Esophagus muscularis mucosa (tissue), 4 donors: ENCODE measurements at regions not wholly inside any gene's neighbourhood (a gene's known extent, or its start where the extent isn't known, plus 50 kb on each side); places are given as distances from the start of the nearest gene placed in this dataset.

ENCODE experiments used
- DNase-seq: peaks from one replicate; pipeline ENCODE4 v3.0.0-alpha.2; 2017; ENCODE audit errors: extremely low spot score
- H3K27ac ChIP-seq, 4 donors: fragments of 200-600 bp; sonication (generic); replicated peaks in 1 of 4; 1 replicate in 3 of 4; 2 replicates in 1 of 4; pipeline ENCODE4 v1.5.1; 2016 to 2019; ENCODE audit warnings: mild to moderate bottlenecking in 1 of 4
- H3K27me3 ChIP-seq, 4 donors: fragments of 200-600 bp; sonication (generic); one replicate each; pipeline versions ENCODE4 v1.5.1 to v1.6.0; 2016 to 2019
- H3K36me3 ChIP-seq, 4 donors: fragments of 200-600 bp; sonication (generic); one replicate each; pipeline ENCODE4 v1.5.1; 2016 to 2019
- H3K4me1 ChIP-seq, 4 donors: fragments of 200-600 bp; sonication (generic); one replicate each; pipeline ENCODE4 v1.5.1; 2016 to 2019
- H3K4me3 ChIP-seq, 4 donors: fragments of 200-600 bp; sonication (generic); 1 replicate in 2 of 4; 2 replicates in 2 of 4; pipeline ENCODE4 v1.5.1; 2016 to 2019; ENCODE audit warnings: mild to moderate bottlenecking in 4 of 4, moderate library complexity in 1 of 4
- H3K9me3 ChIP-seq, 4 donors: fragments of 200-600 bp; sonication (generic); 1 replicate in 3 of 4; 2 replicates in 1 of 4; pipeline ENCODE4 v1.5.1; 2016 to 2019
- EP300 ChIP-seq: sonication (generic); formaldehyde crosslinking; IDR thresholded peaks from one replicate; pipeline ENCODE4 v1.6.1; 2017; ENCODE audit warnings: antibody characterized with exemption
- POLR2A ChIP-seq: fragments of 450-650 bp; IDR thresholded peaks from one replicate; pipeline ENCODE4 v1.6.1; 2017; ENCODE audit warnings: antibody characterized with exemption, moderate library complexity, mild to moderate bottlenecking, low read depth
- POLR2AphosphoS5 ChIP-seq, 2 donors: sonication (generic); formaldehyde crosslinking; IDR thresholded peaks; one replicate each; pipeline ENCODE4 v1.6.1; 2017; ENCODE audit warnings: antibody characterized with exemption in 2 of 2
- WGBS: methylation state at CpG from one replicate; pipeline ENCODE4 v1.1.5; 2018; 5-methylcytosine and 5-hydroxymethylcytosine counted together
- intact Hi-C: fragments of 100-400 bp; cut with DNase I; formaldehyde crosslinking; loops from one replicate; pipeline ENCODE4 v1.15.1; 2023
- TF ChIP-seq, protein P1 (sequence below), 3 experiments: fragments of 200-600 bp in 2 of 3; fragments of 450-650 bp in 1 of 3; sonication (generic) in 2 of 3; IDR thresholded peaks; one replicate each; pipeline ENCODE4 v1.5.1; 2017 to 2019; ENCODE audit warnings: antibody characterized with exemption in 3 of 3, mild to moderate bottlenecking in 2 of 3, moderate library complexity in 1 of 3

DNA sequence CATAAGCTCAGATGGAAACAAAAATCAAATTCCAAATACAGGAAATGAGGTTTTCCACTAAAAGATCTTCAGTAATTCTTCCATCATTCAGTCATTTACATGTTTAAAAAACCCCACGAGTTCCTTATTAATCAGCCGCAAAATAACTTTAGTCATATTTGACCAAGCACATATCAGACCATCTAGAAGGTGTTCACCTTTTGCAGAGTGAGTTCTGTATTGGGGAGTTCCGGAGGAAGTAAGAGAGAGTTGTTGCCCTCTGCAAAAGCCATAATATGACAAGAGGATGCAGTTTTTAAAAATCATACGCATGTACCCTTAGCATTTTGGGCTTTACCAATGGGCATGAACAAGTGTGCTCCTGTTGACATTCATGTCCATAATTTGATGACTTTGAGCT is 61.6 kb downstream of the CCR1 start:
- TF ChIP-seq EP300 = no peak
- TF ChIP-seq POLR2A = no peak
- TF ChIP-seq POLR2AphosphoS5 (IDR thresholded peaks at IDR 0.05) = no peak
- TF ChIP-seq, protein P1, sequence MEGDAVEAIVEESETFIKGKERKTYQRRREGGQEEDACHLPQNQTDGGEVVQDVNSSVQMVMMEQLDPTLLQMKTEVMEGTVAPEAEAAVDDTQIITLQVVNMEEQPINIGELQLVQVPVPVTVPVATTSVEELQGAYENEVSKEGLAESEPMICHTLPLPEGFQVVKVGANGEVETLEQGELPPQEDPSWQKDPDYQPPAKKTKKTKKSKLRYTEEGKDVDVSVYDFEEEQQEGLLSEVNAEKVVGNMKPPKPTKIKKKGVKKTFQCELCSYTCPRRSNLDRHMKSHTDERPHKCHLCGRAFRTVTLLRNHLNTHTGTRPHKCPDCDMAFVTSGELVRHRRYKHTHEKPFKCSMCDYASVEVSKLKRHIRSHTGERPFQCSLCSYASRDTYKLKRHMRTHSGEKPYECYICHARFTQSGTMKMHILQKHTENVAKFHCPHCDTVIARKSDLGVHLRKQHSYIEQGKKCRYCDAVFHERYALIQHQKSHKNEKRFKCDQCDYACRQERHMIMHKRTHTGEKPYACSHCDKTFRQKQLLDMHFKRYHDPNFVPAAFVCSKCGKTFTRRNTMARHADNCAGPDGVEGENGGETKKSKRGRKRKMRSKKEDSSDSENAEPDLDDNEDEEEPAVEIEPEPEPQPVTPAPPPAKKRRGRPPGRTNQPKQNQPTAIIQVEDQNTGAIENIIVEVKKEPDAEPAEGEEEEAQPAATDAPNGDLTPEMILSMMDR (IDR thresholded peaks at IDR 0.05) = no peak
- no peak for DNase-seq

DNA sequence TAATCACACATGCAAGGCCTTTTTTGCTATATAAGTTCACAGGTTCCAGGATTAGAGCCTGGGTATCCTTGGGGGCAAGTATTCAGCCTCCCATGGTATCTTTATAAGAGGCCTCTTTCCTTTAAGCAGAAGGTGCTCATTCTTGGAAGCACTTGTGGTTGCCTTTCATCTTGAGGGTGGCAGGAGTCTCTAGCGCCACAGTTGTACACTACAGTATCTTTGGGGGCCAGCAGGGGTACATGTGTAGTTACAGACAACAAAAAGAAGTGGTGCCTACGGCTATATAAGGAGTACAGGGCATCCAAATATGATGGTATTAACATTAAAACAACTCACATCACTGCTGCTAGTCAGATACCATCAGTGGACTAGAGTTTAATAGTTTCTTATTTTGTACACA is 62.1 kb downstream of the CCR1 start:
- Histone ChIP-seq H3K9me3 (no peaks in the 10 kb centered on the region), H3K4me3 (no peak overlapping the region), H3K27me3 (no peaks in the 10 kb centered on the region), H3K4me1 (peaks cover 0 to 9% (median 0%) of the 10 kb centered on the region in 4 donors), H3K27ac (no peak overlapping the region), H3K36me3 (no peaks in the 10 kb centered on the region)
- TF ChIP-seq POLR2A = no peak
- TF ChIP-seq POLR2AphosphoS5 (IDR thresholded peaks at IDR 0.05) = no peak
- TF ChIP-seq, protein P1 (IDR thresholded peaks at IDR 0.05) = no peak
- no peak for TF ChIP-seq EP300
- no peak for DNase-seq
- intact Hi-C loops = no loop called here
- 75% methylated on average over 1 of the region's 2 CpGs for WGBS

More for the DNA sequence above, 61.6 kb downstream of the CCR1 start:
- no peak overlapping the region for H3K4me3 ChIP-seq
- H3K9me3 ChIP-seq = no peaks in the 10 kb centered on the region
- H3K27ac ChIP-seq = no peak overlapping the region
- intact Hi-C loops = no loop called here
- no peaks in the 10 kb centered on the region for H3K36me3 ChIP-seq
- peaks cover 0 to 9% (median 0%) of the 10 kb centered on the region in 4 donors for H3K4me1 ChIP-seq
- H3K27me3 ChIP-seq = no peaks in the 10 kb centered on the region
- WGBS = 87% methylated on average over 4 of the region's 4 CpGs

DNA sequence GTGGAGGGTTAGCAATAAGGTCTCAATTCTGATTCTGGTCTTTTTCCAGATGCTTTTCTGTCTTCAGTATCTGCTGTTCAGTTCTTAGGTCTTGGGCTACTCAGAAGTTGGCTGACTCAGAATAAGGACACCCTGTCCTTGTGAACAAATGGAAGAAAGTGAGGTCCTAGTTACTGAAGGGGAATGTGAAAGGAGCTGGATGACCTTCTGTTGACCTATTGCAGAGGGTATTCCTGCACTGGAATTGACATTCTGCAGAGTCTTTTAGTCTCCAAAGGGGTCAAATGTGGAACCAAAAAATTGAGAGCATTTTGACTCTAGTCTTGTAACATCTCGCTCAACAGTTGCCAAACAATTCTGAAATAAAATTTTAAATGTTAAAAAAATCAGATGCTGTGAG is 63.0 kb downstream of the CCR1 start:
- no peak for DNase-seq
- no peaks in the 10 kb centered on the region for H3K9me3 ChIP-seq
- H3K4me1 ChIP-seq = peaks cover 0 to 9% (median 0%) of the 10 kb centered on the region in 4 donors
- intact Hi-C loops = no loop called here
- no peak for TF ChIP-seq EP300
- WGBS = 92% methylated on average over 1 of the region's 1 CpG
- no peaks in the 10 kb centered on the region for H3K36me3 ChIP-seq
- H3K27me3 ChIP-seq = no peaks in the 10 kb centered on the region
- H3K4me3 ChIP-seq = no peak overlapping the region
- no peak overlapping the region for H3K27ac ChIP-seq

DNA sequence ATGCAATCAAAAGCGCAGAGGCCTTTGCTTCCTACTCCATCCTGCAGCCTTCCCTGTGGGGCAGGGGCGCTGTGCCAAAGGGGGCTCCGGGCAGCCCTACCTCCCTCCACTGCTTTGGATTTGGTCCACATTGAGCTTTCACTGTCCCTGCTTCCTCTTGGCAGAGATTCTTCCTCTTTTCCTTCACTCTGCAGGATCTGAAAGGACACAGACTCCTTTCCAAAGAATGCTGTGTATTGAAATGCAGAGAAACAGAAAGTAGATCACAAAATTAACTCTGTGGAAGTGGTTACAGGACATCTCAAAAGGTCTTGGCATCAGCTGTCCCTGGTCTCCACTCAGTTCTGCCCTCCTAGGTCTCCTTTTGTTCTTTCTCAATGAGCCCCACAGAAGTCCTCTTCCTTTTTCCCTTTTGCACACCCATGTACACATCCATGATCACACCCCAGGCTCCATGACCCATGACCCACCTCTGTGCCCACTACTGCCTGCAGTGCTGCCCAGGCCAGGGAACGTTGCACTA is 64.1 kb downstream of the CCR1 start:
- 51% methylated on average over 4 of the region's 4 CpGs for WGBS
- no peak for TF ChIP-seq POLR2AphosphoS5 (IDR thresholded peaks at IDR 0.05)
- TF ChIP-seq, protein P1 (IDR thresholded peaks at IDR 0.05) = no peak
- TF ChIP-seq POLR2A = no peak
- no peak for TF ChIP-seq EP300
- H3K4me1 ChIP-seq = peaks cover 0 to 9% (median 0%) of the 10 kb centered on the region in 4 donors
- DNase-seq = no peak
- H3K27me3 ChIP-seq = no peaks in the 10 kb centered on the region
- intact Hi-C loops = no loop called here
- H3K27ac ChIP-seq = no peak overlapping the region
- H3K9me3 ChIP-seq = no peaks in the 10 kb centered on the region
- no peak overlapping the region for H3K4me3 ChIP-seq
- H3K36me3 ChIP-seq = no peaks in the 10 kb centered on the region

DNA sequence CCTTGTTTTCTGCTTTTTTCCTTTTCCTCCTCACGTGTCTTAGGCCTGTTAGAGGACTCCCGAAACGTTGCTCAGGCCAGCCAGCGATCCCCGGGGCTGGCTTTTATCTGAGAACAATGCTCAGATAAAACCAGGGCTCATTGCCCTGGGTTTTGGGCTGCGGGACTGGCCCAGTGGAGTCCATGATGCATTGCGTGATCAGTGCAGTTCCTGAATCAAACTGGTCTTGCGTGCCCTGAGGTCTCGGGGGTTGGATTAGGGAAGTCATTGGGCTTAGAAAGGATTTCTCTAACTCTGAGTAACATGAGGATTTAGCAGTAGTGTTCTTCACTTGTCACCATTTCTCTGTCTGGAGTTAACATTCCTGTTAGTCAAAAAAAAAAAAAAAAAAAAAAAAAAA is 66.3 kb downstream of the CCR1 start:
- WGBS = 90% methylated on average over 9 of the region's 9 CpGs
- no peaks in the 10 kb centered on the region for H3K27me3 ChIP-seq
- TF ChIP-seq, protein P1 (IDR thresholded peaks at IDR 0.05) = no peak
- TF ChIP-seq POLR2A (no peak), POLR2AphosphoS5 (IDR thresholded peaks at IDR 0.05) (no peak), EP300 (no peak)
- H3K27ac ChIP-seq = no peak overlapping the region
- no peaks in the 10 kb centered on the region for H3K36me3 ChIP-seq
- peaks cover 0 to 9% (median 0%) of the 10 kb centered on the region in 4 donors for H3K4me1 ChIP-seq
- no peaks in the 10 kb centered on the region for H3K9me3 ChIP-seq
- no peak overlapping the region for H3K4me3 ChIP-seq
- intact Hi-C loops = no loop called here
- DNase-seq = no peak
